ENCODE measurements at regions not wholly inside any gene's neighbourhood (a gene's known extent, or its start where the extent isn't known, plus 50 kb on each side); places are given as distances from the start of the nearest gene placed in this dataset.

DNA sequence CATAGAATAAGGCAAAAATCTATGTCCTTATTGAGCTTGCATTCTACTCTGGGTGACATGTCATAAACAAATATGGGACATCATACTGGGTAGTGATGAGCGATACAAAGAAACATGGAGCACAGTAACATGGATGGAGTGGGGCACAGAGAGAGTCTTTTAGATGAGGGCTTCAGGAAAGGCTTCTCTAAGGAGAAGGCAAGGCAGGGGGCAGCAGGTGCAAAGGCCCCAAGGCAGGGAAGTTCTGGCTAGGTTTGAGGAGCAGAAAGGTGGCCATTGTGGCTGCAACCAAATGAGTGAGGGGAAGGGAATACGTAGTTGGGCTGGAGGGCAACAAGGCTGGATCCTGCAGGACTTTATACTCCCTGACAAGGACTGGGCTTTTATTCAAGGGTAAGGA, 211.4 kb downstream of the HERPUD2 start:
- Histone ChIP-seq H2AFZ (replicated peaks; ENCODE audit: low read length, poor library complexity) (no peak overlapping the region), H2BK20ac (ENCODE audit: low read depth, low read length) (no peak overlapping the region), H2BK120ac (ENCODE audit: low read depth, low read length) (no peak overlapping the region), H4K20me1 (ENCODE audit: insufficient read depth, low read length) (no peaks in the 10 kb centered on the region), H4K8ac (ENCODE audit: low read depth in 2 of 2, low read length in 2 of 2) (no peak overlapping the region), H3K27me3 (ENCODE audit: control insufficient read depth, insufficient read depth, low read length) (no peaks in the 10 kb centered on the region; the same call in 1 of the 2 replicates), H4K91ac (ENCODE audit: insufficient read depth, low read depth, low read length) (no peak overlapping the region), H3K9me1 (ENCODE audit: insufficient read depth, low read length) (no peaks in the 10 kb centered on the region), H3K9ac (ENCODE audit: low read depth, low read length) (no peak overlapping the region), H2AK5ac (ENCODE audit: low read depth, low read length) (no peak overlapping the region), H3K18ac (ENCODE audit: low read depth, low read length) (no peak overlapping the region), H3K79me1 (ENCODE audit: low read depth in 1 of 2, low read length in 2 of 2) (no peaks in the 10 kb centered on the region), H3K4ac (ENCODE audit: low read depth, low read length) (no peak overlapping the region), H4K5ac (ENCODE audit: low read depth, low read length) (no peak overlapping the region), H3K14ac (replicated peaks; ENCODE audit: low read depth, low read length) (no peak overlapping the region), H3K27ac (ENCODE audit: insufficient read depth, low read length) (no peak overlapping the region), H3K36me3 (ENCODE audit: control insufficient read depth, insufficient read depth, low read length) (no peaks in the 10 kb centered on the region), H3K56ac (ENCODE audit: extremely low read depth, insufficient read depth, low read length) (no peak overlapping the region), H2AK9ac (replicated peaks; ENCODE audit: low read depth, low read length, poor library complexity) (no peak overlapping the region), H2BK15ac (ENCODE audit: low read depth, low read length) (no peak overlapping the region), H3K4me3 (ENCODE audit: insufficient read depth, low read depth, low read length) (no peak overlapping the region), H3K23ac (ENCODE audit: low read depth, low read length) (no peak overlapping the region), H2BK5ac (ENCODE audit: low read depth, low read length, poor library complexity, severe bottlenecking) (no peak overlapping the region), H3K4me2 (ENCODE audit: low read depth, low read length) (no peak overlapping the region), H3K9me3 (ENCODE audit: control insufficient read depth, insufficient read depth, low read length) (no peaks in the 10 kb centered on the region), H3K4me1 (ENCODE audit: control insufficient read depth, insufficient read depth, low read length) (no peaks in the 10 kb centered on the region)
- in situ Hi-C loops (cut with MboI; ENCODE audit: low sequenced_read_pairs) (no loop called here), intact Hi-C loops (cut with micrococcal nuclease) (no loop called here), dilution Hi-C loops (cut with HindIII; ENCODE audit: low sequenced_read_pairs, unreplicated experiment) (no loop called here)
- TF ChIP-seq FOS (IDR thresholded peaks at IDR 0.05; ENCODE audit: low read depth, low read length) (no peak), CHD1 (IDR thresholded peaks at IDR 0.05; ENCODE audit: low read depth, low read length) (no peak), RCOR1 (IDR thresholded peaks at IDR 0.05; ENCODE audit: insufficient replicate concordance, low read length) (no peak), MAZ (IDR thresholded peaks at IDR 0.05; ENCODE audit: borderline replicate concordance, low read depth, low read length) (no peak), CEBPB (IDR thresholded peaks at IDR 0.05; ENCODE audit: low read depth, low read length) (no peak), MXI1 (IDR thresholded peaks at IDR 0.05; ENCODE audit: borderline replicate concordance, low read depth, low read length) (no peak), SMC3 (IDR thresholded peaks at IDR 0.05; ENCODE audit: low read depth, low read length) (no peak), POLR2A (IDR thresholded peaks at IDR 0.05; ENCODE audit: low read depth, low read length) (no peak), BHLHE40 (IDR thresholded peaks at IDR 0.05; ENCODE audit: low read depth, low read length) (no peak), NFE2L2 (IDR thresholded peaks at IDR 0.05; ENCODE audit: low read depth, low read length) (no peak), RFX5 (IDR thresholded peaks at IDR 0.05; ENCODE audit: low read depth, low read length) (no peak)
- TF ChIP-seq, protein P1, sequence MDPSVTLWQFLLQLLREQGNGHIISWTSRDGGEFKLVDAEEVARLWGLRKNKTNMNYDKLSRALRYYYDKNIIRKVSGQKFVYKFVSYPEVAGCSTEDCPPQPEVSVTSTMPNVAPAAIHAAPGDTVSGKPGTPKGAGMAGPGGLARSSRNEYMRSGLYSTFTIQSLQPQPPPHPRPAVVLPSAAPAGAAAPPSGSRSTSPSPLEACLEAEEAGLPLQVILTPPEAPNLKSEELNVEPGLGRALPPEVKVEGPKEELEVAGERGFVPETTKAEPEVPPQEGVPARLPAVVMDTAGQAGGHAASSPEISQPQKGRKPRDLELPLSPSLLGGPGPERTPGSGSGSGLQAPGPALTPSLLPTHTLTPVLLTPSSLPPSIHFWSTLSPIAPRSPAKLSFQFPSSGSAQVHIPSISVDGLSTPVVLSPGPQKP (IDR thresholded peaks at IDR 0.05; ENCODE audit: borderline replicate concordance, low read depth, low read length): no peak
- TF ChIP-seq, protein P2, sequence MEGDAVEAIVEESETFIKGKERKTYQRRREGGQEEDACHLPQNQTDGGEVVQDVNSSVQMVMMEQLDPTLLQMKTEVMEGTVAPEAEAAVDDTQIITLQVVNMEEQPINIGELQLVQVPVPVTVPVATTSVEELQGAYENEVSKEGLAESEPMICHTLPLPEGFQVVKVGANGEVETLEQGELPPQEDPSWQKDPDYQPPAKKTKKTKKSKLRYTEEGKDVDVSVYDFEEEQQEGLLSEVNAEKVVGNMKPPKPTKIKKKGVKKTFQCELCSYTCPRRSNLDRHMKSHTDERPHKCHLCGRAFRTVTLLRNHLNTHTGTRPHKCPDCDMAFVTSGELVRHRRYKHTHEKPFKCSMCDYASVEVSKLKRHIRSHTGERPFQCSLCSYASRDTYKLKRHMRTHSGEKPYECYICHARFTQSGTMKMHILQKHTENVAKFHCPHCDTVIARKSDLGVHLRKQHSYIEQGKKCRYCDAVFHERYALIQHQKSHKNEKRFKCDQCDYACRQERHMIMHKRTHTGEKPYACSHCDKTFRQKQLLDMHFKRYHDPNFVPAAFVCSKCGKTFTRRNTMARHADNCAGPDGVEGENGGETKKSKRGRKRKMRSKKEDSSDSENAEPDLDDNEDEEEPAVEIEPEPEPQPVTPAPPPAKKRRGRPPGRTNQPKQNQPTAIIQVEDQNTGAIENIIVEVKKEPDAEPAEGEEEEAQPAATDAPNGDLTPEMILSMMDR (conservative IDR thresholded peaks at IDR 0.05; ENCODE audit: low read depth, low read length): no peak
- TF ChIP-seq, protein P3, sequence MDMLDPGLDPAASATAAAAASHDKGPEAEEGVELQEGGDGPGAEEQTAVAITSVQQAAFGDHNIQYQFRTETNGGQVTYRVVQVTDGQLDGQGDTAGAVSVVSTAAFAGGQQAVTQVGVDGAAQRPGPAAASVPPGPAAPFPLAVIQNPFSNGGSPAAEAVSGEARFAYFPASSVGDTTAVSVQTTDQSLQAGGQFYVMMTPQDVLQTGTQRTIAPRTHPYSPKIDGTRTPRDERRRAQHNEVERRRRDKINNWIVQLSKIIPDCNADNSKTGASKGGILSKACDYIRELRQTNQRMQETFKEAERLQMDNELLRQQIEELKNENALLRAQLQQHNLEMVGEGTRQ (IDR thresholded peaks at IDR 0.05; ENCODE audit: low read depth, low read length): no peak
- ChIA-PET CTCF (no interaction called here), POLR2A (ENCODE audit: unreplicated experiment) (no interaction called here)
- BruUV-seq (replicated peaks): no TSS peak
- WGBS, 2 experiments (ENCODE audit: extremely low coverage in 2 of 2, insufficient read length in 1 of 2): 83% methylated on average over 2 of the region's 2 CpGs; no CpG with 5 or more reads in 1 of the 2 experiments
- no peak for DNase-seq
- ATAC-seq (ENCODE audit: low read depth): no peak

Measured in IMR-90 (cell line).